GM23248 (cell line): ENCODE measurements at regions not wholly inside any gene's neighbourhood (a gene's known extent, or its start where the extent isn't known, plus 50 kb on each side); places are given as distances from the start of the nearest gene placed in this dataset.

Experiments used
- DNase-seq: peaks from one replicate; pipeline ENCODE4 v3.0.0-alpha.2; 2015
- H2AFZ ChIP-seq: fragments of 200-600 bp; sonication (generic); 2 replicates; pipeline ENCODE4 v1.6.1; 2016; ENCODE audit warnings: antibody characterized with exemption
- H3F3A ChIP-seq: fragments of 200-600 bp; sonication (generic); 2 replicates; pipeline ENCODE4 v1.6.1; 2016; ENCODE audit warnings: mild to moderate bottlenecking, antibody characterized with exemption, mixed run types; ENCODE audit not compliant: insufficient read depth
- H3K27ac ChIP-seq: fragments of 200-600 bp; sonication (generic); 2 replicates; pipeline ENCODE4 v1.5.1; 2016; ENCODE audit warnings: mild to moderate bottlenecking
- H3K27me3 ChIP-seq: fragments of 200-600 bp; sonication (generic); replicated peaks from 2 replicates; pipeline ENCODE4 v1.6.1; 2016; ENCODE audit warnings: mild to moderate bottlenecking; ENCODE audit not compliant: insufficient read depth
- H3K36me3 ChIP-seq: fragments of 200-600 bp; sonication (generic); 2 replicates; pipeline ENCODE4 v1.6.1; 2016; ENCODE audit warnings: low read depth, mild to moderate bottlenecking
- H3K4me1 ChIP-seq: fragments of 200-600 bp; sonication (generic); 2 replicates; pipeline ENCODE4 v1.6.1; 2016; ENCODE audit warnings: mild to moderate bottlenecking; ENCODE audit not compliant: insufficient read depth
- H3K4me2 ChIP-seq: fragments of 200-600 bp; sonication (generic); one replicate; pipeline ENCODE4 v1.6.1; 2016; ENCODE audit warnings: mild to moderate bottlenecking; ENCODE audit not compliant: unreplicated experiment
- H3K4me3 ChIP-seq: fragments of 200-600 bp; sonication (generic); 2 replicates; pipeline ENCODE4 v1.5.1; 2016; ENCODE audit warnings: mild to moderate bottlenecking
- H3K79me2 ChIP-seq: fragments of 200-600 bp; sonication (generic); 2 replicates; pipeline ENCODE4 v1.6.1; 2016; ENCODE audit warnings: mild to moderate bottlenecking; ENCODE audit not compliant: insufficient read depth
- H3K9ac ChIP-seq: fragments of 200-600 bp; sonication (generic); 2 replicates; pipeline ENCODE4 v1.6.1; 2016; ENCODE audit warnings: mild to moderate bottlenecking
- H3K9me2 ChIP-seq: fragments of 200-600 bp; sonication (generic); 2 replicates; pipeline ENCODE4 v1.6.1; 2016; ENCODE audit warnings: mixed run types, mild to moderate bottlenecking, moderate library complexity; ENCODE audit not compliant: insufficient read depth
- H3K9me3 ChIP-seq: fragments of 200-600 bp; sonication (generic); one replicate; pipeline ENCODE4 v1.6.1; 2017; ENCODE audit warnings: low read depth
- H4K20me1 ChIP-seq: fragments of 200-600 bp; sonication (generic); 2 replicates; pipeline ENCODE4 v1.6.0; 2016; ENCODE audit not compliant: insufficient read depth
- EZH2 ChIP-seq: fragments of 200-600 bp; sonication (generic); IDR thresholded peaks from 2 replicates; pipeline ENCODE4 v1.6.1; 2018; ENCODE audit warnings: antibody characterized with exemption, mild to moderate bottlenecking; ENCODE audit not compliant: insufficient read depth, poor library complexity, severe bottlenecking
- EZH2phosphoT487 ChIP-seq: fragments of 200-600 bp; sonication (generic); IDR thresholded peaks from 2 replicates; pipeline ENCODE4 v1.6.1; 2018; ENCODE audit warnings: antibody characterized with exemption, moderate library complexity, mild to moderate bottlenecking, low read depth; ENCODE audit not compliant: insufficient read depth
- WGBS, 2 experiments: methylation state at CpG; one replicate each; pipeline ENCODE4 v1.1.6; 2015 to 2017; ENCODE audit warnings: low lambda C conversion rate in 2 of 2, low coverage in 1 of 2; ENCODE audit errors: missing lambda C conversion rate in 2 of 2; 5-methylcytosine and 5-hydroxymethylcytosine counted together
- in situ Hi-C: fragments of 300-500 bp; cut with MboI; formaldehyde crosslinking; loops from 2 replicates; pipeline ENCODE4 v1.15.0; 2020

DNA sequence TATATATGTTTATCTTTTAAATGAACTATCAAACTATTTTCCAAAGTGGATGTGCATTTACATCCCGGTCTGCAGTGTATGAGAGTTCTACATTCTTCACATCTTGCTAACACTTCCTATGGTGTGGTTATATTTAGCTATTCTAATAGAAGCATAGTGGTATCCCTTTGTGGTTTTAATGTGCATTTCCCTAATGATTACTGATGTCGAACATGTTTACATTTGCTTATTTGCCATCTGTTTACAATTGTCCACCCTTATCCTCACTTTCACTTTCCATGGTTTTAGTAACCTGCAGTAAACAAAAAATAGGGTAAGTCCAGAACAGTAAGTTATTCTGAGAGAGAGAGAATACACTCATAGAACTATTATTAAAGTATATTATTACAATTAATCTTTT is 360.5 kb upstream of the NAALADL2 start:
- Histone ChIP-seq H2AFZ (no peak overlapping the region), H3F3A (0 out of 2 replicates have a peak, but pooled peaks cover 10% of the 10 kb centered on the region), H3K9me3 (no peaks in the 10 kb centered on the region), H3K9me2 (no peaks in the 10 kb centered on the region), H3K36me3 (no peaks in the 10 kb centered on the region), H3K27ac (no peak overlapping the region), H3K9ac (no peak overlapping the region), H3K4me2 (peak overlapping the region; percentile 75), H3K79me2 (peaks cover 40% of the 10 kb centered on the region), H3K27me3 (no peaks in the 10 kb centered on the region), H4K20me1 (no peaks in the 10 kb centered on the region), H3K4me3 (peak overlapping the region; percentile 54; the same call in 1 of the 2 replicates), H3K4me1 (peaks cover 24% of the 10 kb centered on the region)
- WGBS, 2 experiments, result 10 to 14% methylated on average over 2 of the region's 2 CpGs
- TF ChIP-seq EZH2, result no peak
- TF ChIP-seq EZH2phosphoT487, result 0 out of 2 replicates have a peak, but pooled peaks have one; percentile 28
- in situ Hi-C loops, result no loop called here
- peak; percentile 34 for DNase-seq

GRCh38 chr3:174505266-174505665 is 353.9 kb upstream of the NAALADL2 start:
- in situ Hi-C loops, result no loop called here

DNA sequence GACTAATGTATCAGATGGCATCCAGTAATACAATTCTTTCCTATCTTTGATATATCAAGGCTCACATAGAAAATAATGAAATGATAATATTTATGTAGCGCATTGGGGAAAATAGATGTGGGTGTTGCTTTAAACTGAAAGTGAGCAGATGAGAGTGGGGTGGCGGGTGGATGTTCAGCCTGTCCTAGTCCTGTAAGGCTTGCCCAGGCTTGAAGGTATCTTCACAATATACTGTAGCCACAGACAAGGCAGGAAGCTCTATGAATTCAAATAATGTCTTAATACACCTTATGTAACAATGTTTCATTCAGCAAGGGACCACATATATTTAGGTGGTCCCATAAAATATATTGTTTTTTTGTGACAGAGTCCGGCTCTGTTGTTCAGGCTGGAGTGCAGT is 334.9 kb upstream of the NAALADL2 start:
- WGBS, 2 experiments, result 98% methylated on average over 3 of the region's 3 CpGs
- Histone ChIP-seq H3K9ac (no peak overlapping the region), H4K20me1 (no peaks in the 10 kb centered on the region), H3K4me2 (no peak overlapping the region), H3K36me3 (no peaks in the 10 kb centered on the region), H3K27ac (no peak overlapping the region), H3K4me1 (no peaks in the 10 kb centered on the region), H3K27me3 (no peaks in the 10 kb centered on the region), H3K9me3 (no peaks in the 10 kb centered on the region), H3F3A (no peaks in the 10 kb centered on the region), H3K4me3 (no peak overlapping the region), H3K9me2 (no peaks in the 10 kb centered on the region), H2AFZ (no peak overlapping the region), H3K79me2 (no peaks in the 10 kb centered on the region)
- TF ChIP-seq EZH2, result no peak
- TF ChIP-seq EZH2phosphoT487, result no peak
- DNase-seq, result no peak
- in situ Hi-C loops, result no loop called here

More at GRCh38 chr3:174505266-174505665, 353.9 kb upstream of the NAALADL2 start:
- no peak overlapping the region for H2AFZ ChIP-seq
- TF ChIP-seq EZH2phosphoT487 (no peak), EZH2 (no peak)
- H4K20me1 ChIP-seq, result no peaks in the 10 kb centered on the region
- H3K9me3 ChIP-seq, result no peaks in the 10 kb centered on the region
- no peak for DNase-seq
- no peak overlapping the region for H3K9ac ChIP-seq
- H3F3A ChIP-seq, result no peaks in the 10 kb centered on the region
- H3K9me2 ChIP-seq, result no peaks in the 10 kb centered on the region
- WGBS, 2 experiments, result 93 to 96% methylated on average over 1 of the region's 1 CpG
- no peaks in the 10 kb centered on the region for H3K36me3 ChIP-seq
- H3K27ac ChIP-seq, result no peak overlapping the region
- no peaks in the 10 kb centered on the region for H3K27me3 ChIP-seq
- peaks cover 23% of the 10 kb centered on the region for H3K79me2 ChIP-seq
- no peak overlapping the region for H3K4me2 ChIP-seq
- H3K4me3 ChIP-seq, result no peak overlapping the region
- H3K4me1 ChIP-seq, result no peaks in the 10 kb centered on the region

- Histone ChIP-seq H3K9me3 (no peaks in the 10 kb centered on the region), H3K4me2 (no peak overlapping the region), H3K9ac (no peak overlapping the region), H3F3A (peaks cover 7% of the 10 kb centered on the region), H3K36me3 (no peaks in the 10 kb centered on the region), H4K20me1 (no peaks in the 10 kb centered on the region), H3K27ac (no peak overlapping the region), H2AFZ (no peak overlapping the region), H3K27me3 (no peaks in the 10 kb centered on the region), H3K9me2 (no peaks in the 10 kb centered on the region), H3K4me1 (peaks cover 16% of the 10 kb centered on the region), H3K79me2 (no peaks in the 10 kb centered on the region), H3K4me3 (no peak overlapping the region)
- TF ChIP-seq EZH2 (no peak), EZH2phosphoT487 (no peak)
- DNase-seq, result no peak
- in situ Hi-C loops, result no loop called here
- 94 to 98% methylated on average over 3 of the region's 3 CpGs for WGBS, 2 experiments
Measured at GRCh38 chr3:174529298-174529697, 329.8 kb upstream of the NAALADL2 start.

DNA sequence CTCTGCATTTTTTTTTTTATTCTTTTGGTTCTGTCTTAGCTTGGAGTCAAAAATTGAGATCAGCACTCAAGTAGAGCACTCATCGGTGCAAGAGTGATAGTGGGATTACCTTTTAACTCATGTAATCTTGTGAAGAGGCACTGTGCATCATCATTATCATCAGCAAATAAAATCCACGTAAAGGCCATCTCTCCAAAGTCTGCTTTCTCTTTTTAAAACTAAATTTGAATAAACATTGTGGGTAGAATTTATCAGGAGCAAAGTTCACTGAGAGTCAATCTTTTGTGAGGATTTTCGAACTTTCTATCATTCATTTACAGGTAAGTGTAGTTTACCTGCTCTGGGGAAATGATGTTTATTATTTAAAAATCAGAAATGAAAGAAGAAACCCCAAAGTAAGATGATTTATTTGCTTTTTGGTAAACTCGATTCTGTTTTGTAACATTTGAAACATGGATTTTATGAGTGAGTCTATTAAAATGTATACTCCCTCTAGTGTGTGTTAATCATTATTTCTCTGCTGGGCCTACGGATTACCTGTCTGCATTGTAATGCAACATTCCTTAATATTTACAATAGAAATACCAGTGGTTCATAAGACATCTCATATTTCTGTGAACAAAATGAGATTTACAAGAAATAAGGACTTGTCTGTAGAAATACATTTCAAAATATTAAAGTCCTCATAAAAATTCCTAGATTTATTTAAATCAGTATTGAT is 327.7 kb upstream of the NAALADL2 start:
- no peak for DNase-seq
- Histone ChIP-seq H3K9me2 (no peaks in the 10 kb centered on the region), H3F3A (peaks cover 7% of the 10 kb centered on the region), H3K4me2 (no peak overlapping the region), H3K36me3 (no peaks in the 10 kb centered on the region), H3K4me3 (no peak overlapping the region), H3K9me3 (no peaks in the 10 kb centered on the region), H3K27ac (no peak overlapping the region), H4K20me1 (no peaks in the 10 kb centered on the region), H3K79me2 (no peaks in the 10 kb centered on the region), H2AFZ (no peak overlapping the region), H3K9ac (no peak overlapping the region), H3K27me3 (no peaks in the 10 kb centered on the region), H3K4me1 (peaks cover 16% of the 10 kb centered on the region)
- WGBS, 2 experiments, result 87 to 91% methylated on average over 5 of the region's 5 CpGs
- in situ Hi-C loops, result no loop called here
- TF ChIP-seq EZH2 (no peak), EZH2phosphoT487 (no peak)
